GM13976 (cell line): ENCODE measurements at regions not wholly inside any gene's neighbourhood (a gene's known extent, or its start where the extent isn't known, plus 50 kb on each side); places are given as distances from the start of the nearest gene placed in this dataset.
"Not testable (repeated sequence)": the region's sequence is repeated elsewhere in the genome, so short reads cannot be mapped to it uniquely, and the experiment has no call there.

ENCODE experiments used
- DNase-seq: peaks from one replicate; pipeline ENCODE4 v3.0.0; 2012; ENCODE audit warnings: low spot score
- CTCF ChIP-seq: IDR thresholded peaks from 2 replicates; pipeline ENCODE4 v1.5.1; 2012; ENCODE audit warnings: borderline replicate concordance, mild to moderate bottlenecking; ENCODE audit not compliant: insufficient read depth; ENCODE audit errors: extremely low read depth, missing control alignments, control extremely low read depth
- in situ Hi-C: fragments of 300-500 bp; cut with MboI; formaldehyde crosslinking; loops from one replicate; pipeline ENCODE4 v1.12.0; 2022; ENCODE audit warnings: low sequenced_read_pairs, mixed read lengths, inconsistent platforms; ENCODE audit not compliant: unreplicated experiment

GRCh38 chr10:44126291-44126717 lies 258.6 kb downstream of the CXCL12 start:
- no peak for TF ChIP-seq CTCF
- in situ Hi-C loops = no loop called here
- no peak for DNase-seq

GRCh38 chr10:44125879-44126278 lies 259.0 kb downstream of the CXCL12 start:
- no peak for DNase-seq
- no peak for TF ChIP-seq CTCF
- in situ Hi-C loops = no loop called here

- no peak for TF ChIP-seq CTCF
- in situ Hi-C loops = no loop called here
- DNase-seq = no peak
Measured at GRCh38 chr10:44118500-44118899, 266.4 kb downstream of the CXCL12 start.

GRCh38 chr10:44116474-44116873 lies 268.4 kb downstream of the CXCL12 start:
- no peak for DNase-seq
- in situ Hi-C loops = no loop called here
- TF ChIP-seq CTCF = no peak

- DNase-seq = no peak
- in situ Hi-C loops = no loop called here
- TF ChIP-seq CTCF = no peak
Measured at GRCh38 chr10:44115516-44115915, 269.4 kb downstream of the CXCL12 start.

- no peak for DNase-seq
- in situ Hi-C loops = no loop called here
- TF ChIP-seq CTCF = no peak
Measured at GRCh38 chr10:44114441-44114840, 270.5 kb downstream of the CXCL12 start.

- in situ Hi-C loops, DNase-seq: not testable (repeated sequence)
Measured at GRCh38 chr10:44112280-44112679, 272.6 kb downstream of the CXCL12 start.
